PC-9 (cell line): ENCODE measurements at regions not wholly inside any gene's neighbourhood (a gene's known extent, or its start where the extent isn't known, plus 50 kb on each side); places are given as distances from the start of the nearest gene placed in this dataset.

Experiments
- BruUV-seq: library from RNA; stranded (reverse); fragments of 400-500 nt; replicated peaks from 2 replicates; lab custom pipeline; 2021; lab: Mats Ljungman, UMichigan
- CTCF ChIA-PET: fragments of 300-600 bp; sonication (Branson Sonifier 250); formaldehyde crosslinking; loops from one replicate; lab custom pipeline; 2022; ENCODE audit warnings: antibody characterized with exemption; lab: Charles Lee
- POLR2A ChIA-PET: fragments of 300-600 bp; sonication (Branson Sonifier 250); formaldehyde crosslinking; loops from one replicate; lab custom pipeline; 2022; ENCODE audit warnings: antibody characterized with exemption; ENCODE audit not compliant: unreplicated experiment; lab: Charles Lee
- DNase-seq, 2 experiments: peaks; one replicate each; pipeline versions ENCODE4 v3.0.0 to v3.0.0-alpha.2; 2015 to 2022; ENCODE audit warnings: mixed read lengths in 1 of 2
- H2AFZ ChIP-seq: fragments of 200-600 bp; sonication (generic); 2 replicates; pipeline ENCODE4 v1.8.1; 2017; ENCODE audit warnings: antibody characterized with exemption
- H3F3A ChIP-seq: fragments of 200-600 bp; sonication (generic); 2 replicates; pipeline ENCODE4 v1.8.1; 2017; ENCODE audit warnings: antibody characterized with exemption, mild to moderate bottlenecking, low read depth; ENCODE audit not compliant: insufficient read depth
- H3K27ac ChIP-seq: fragments of 200-600 bp; sonication (generic); 2 replicates; pipeline ENCODE4 v1.6.1; 2016; ENCODE audit warnings: mixed run types
- H3K27me3 ChIP-seq: fragments of 200-600 bp; sonication (generic); 2 replicates; pipeline ENCODE4 v1.6.1; 2016; ENCODE audit warnings: low read depth, mixed run types; ENCODE audit not compliant: insufficient read depth
- H3K36me3 ChIP-seq: fragments of 200-600 bp; sonication (generic); 2 replicates; pipeline ENCODE4 v1.6.1; 2016; ENCODE audit warnings: low read depth, mixed run types
- H3K4me1 ChIP-seq: fragments of 200-600 bp; sonication (generic); replicated peaks from 2 replicates; pipeline ENCODE4 v1.6.1; 2016; ENCODE audit warnings: mixed run types; ENCODE audit not compliant: insufficient read depth
- H3K4me2 ChIP-seq: fragments of 200-600 bp; sonication (generic); 2 replicates; pipeline ENCODE4 v1.6.1; 2017; ENCODE audit warnings: mixed run types
- H3K4me3 ChIP-seq: fragments of 200-600 bp; sonication (generic); 2 replicates; pipeline ENCODE4 v1.6.1; 2016; ENCODE audit warnings: mixed run types
- H3K79me2 ChIP-seq: fragments of 200-600 bp; sonication (generic); 2 replicates; pipeline ENCODE4 v1.6.1; 2017; ENCODE audit warnings: low read depth, mixed run types
- H3K9me2 ChIP-seq: fragments of 200-600 bp; sonication (generic); 2 replicates; pipeline ENCODE4 v1.8.1; 2017; ENCODE audit warnings: mild to moderate bottlenecking; ENCODE audit not compliant: insufficient read depth
- H3K9me3 ChIP-seq: fragments of 200-600 bp; sonication (generic); 2 replicates; pipeline ENCODE4 v1.8.1; 2016; ENCODE audit warnings: low read depth; ENCODE audit not compliant: insufficient read depth
- H4K20me1 ChIP-seq: fragments of 200-600 bp; sonication (generic); 2 replicates; pipeline ENCODE4 v1.8.1; 2017; ENCODE audit not compliant: insufficient read depth
- EZH2 ChIP-seq: fragments of 200-600 bp; sonication (generic); IDR thresholded peaks from 2 replicates; pipeline ENCODE4 v1.8.0; 2017; ENCODE audit warnings: antibody characterized with exemption, low read depth
- intact Hi-C: fragments of 100-400 bp; cut with micrococcal nuclease; formaldehyde crosslinking; loops from one replicate; pipeline ENCODE4 v1.10.0; 2022; ENCODE audit not compliant: unreplicated experiment
- TF ChIP-seq, protein P1 (sequence below): fragments of 200-600 bp; sonication (generic); conservative IDR thresholded peaks from 2 replicates; pipeline ENCODE4 v1.6.1; 2017; ENCODE audit warnings: mixed run types, antibody characterized with exemption, mild to moderate bottlenecking, moderate library complexity

- peak; percentile 68 to 83 for DNase-seq
- H3K9me2 ChIP-seq = no peaks in the 10 kb centered on the region
- peak overlapping the region; percentile 22 for H3K4me2 ChIP-seq
- no peaks in the 10 kb centered on the region for H3K79me2 ChIP-seq
- no peaks in the 10 kb centered on the region for H4K20me1 ChIP-seq
- H3K27me3 ChIP-seq = no peaks in the 10 kb centered on the region
- no peak overlapping the region for H2AFZ ChIP-seq
- CTCF ChIA-PET = interaction anchor here (0.7 to 1.1 kb wide), 2 partner anchors 61 to 421 kb away, joined by 5 to 6 read pairs; no protein-coding TSS in a partner anchor
- H3K4me3 ChIP-seq = no peak overlapping the region
- H3K4me1 ChIP-seq = peaks cover 25% of the 10 kb centered on the region
- H3K36me3 ChIP-seq = no peaks in the 10 kb centered on the region
- no TSS peak for BruUV-seq
- H3F3A ChIP-seq = peaks cover 16% of the 10 kb centered on the region; the same call in 1 of the 2 replicates
- H3K27ac ChIP-seq = 0 out of 2 replicates have a peak overlapping the region, but pooled peaks have one; percentile 1
- intact Hi-C loops = loop anchor here (2.0 to 10.0 kb wide), 7 partner anchors 37 to 365 kb away; partner anchors contain the start of genes PMEPA1 and ZBP1
- TF ChIP-seq, protein P1, sequence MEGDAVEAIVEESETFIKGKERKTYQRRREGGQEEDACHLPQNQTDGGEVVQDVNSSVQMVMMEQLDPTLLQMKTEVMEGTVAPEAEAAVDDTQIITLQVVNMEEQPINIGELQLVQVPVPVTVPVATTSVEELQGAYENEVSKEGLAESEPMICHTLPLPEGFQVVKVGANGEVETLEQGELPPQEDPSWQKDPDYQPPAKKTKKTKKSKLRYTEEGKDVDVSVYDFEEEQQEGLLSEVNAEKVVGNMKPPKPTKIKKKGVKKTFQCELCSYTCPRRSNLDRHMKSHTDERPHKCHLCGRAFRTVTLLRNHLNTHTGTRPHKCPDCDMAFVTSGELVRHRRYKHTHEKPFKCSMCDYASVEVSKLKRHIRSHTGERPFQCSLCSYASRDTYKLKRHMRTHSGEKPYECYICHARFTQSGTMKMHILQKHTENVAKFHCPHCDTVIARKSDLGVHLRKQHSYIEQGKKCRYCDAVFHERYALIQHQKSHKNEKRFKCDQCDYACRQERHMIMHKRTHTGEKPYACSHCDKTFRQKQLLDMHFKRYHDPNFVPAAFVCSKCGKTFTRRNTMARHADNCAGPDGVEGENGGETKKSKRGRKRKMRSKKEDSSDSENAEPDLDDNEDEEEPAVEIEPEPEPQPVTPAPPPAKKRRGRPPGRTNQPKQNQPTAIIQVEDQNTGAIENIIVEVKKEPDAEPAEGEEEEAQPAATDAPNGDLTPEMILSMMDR = no peak; the same call in 1 of the 2 replicates
- no peak for TF ChIP-seq EZH2
- H3K9me3 ChIP-seq = no peaks in the 10 kb centered on the region
- POLR2A ChIA-PET = interaction anchor here (0.7 kb wide), 1 partner anchor 99 kb away, joined by 6 read pairs; no protein-coding TSS in a partner anchor
These were observed 99.9 kb upstream of the PMEPA1 start for GRCh38 chr20:57809661-57810172.

DNA sequence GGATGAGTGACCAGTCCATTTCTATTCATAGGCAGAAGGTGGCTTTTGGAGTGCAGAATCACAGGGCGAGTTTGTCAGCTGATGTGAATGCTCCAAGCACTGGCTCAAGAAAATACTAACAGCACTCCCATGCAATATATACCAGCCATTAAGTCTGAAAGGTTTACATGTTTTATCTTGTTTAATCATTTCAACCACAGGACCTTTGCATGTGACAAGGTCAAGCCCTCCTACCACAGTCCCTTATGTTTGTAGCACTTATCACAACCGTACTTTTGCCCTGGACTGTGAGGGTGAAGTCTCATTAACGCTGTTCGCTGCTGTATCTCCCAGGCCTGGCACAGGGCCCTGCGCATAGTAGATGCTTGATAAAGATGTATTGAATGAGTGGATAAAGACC lies 99.3 kb upstream of the PMEPA1 start:
- no peaks in the 10 kb centered on the region for H3K27me3 ChIP-seq

GRCh38 chr20:57808264-57809070 lies 98.7 kb upstream of the PMEPA1 start:
- no TSS peak for BruUV-seq
- POLR2A ChIA-PET = interaction anchor here (0.5 kb wide), 1 partner anchor 114 kb away, joined by 7 read pairs; no protein-coding TSS in a partner anchor
- H3K27me3 ChIP-seq = no peaks in the 10 kb centered on the region

More for the DNA sequence above, 99.3 kb upstream of the PMEPA1 start:
- Histone ChIP-seq H3K4me3 (no peak overlapping the region), H3K79me2 (no peaks in the 10 kb centered on the region), H3K36me3 (no peaks in the 10 kb centered on the region), H3K4me1 (peaks cover 25% of the 10 kb centered on the region), H3K27ac (no peak overlapping the region), H3K9me3 (no peaks in the 10 kb centered on the region), H2AFZ (no peak overlapping the region), H3K4me2 (peak overlapping the region; percentile 22), H4K20me1 (no peaks in the 10 kb centered on the region), H3F3A (peaks cover 16% of the 10 kb centered on the region; the same call in 1 of the 2 replicates), H3K9me2 (no peaks in the 10 kb centered on the region)
- intact Hi-C loops = no loop called here
- no peak for DNase-seq
- TF ChIP-seq, protein P1 = no peak
- no peak for TF ChIP-seq EZH2
- ChIA-PET POLR2A (no interaction called here), CTCF (no interaction called here)
- no TSS peak for BruUV-seq

More at GRCh38 chr20:57808264-57809070, 98.7 kb upstream of the PMEPA1 start:
- Histone ChIP-seq H3K36me3 (no peaks in the 10 kb centered on the region), H3K79me2 (no peaks in the 10 kb centered on the region), H3F3A (peaks cover 16% of the 10 kb centered on the region; the same call in 1 of the 2 replicates), H3K9me2 (no peaks in the 10 kb centered on the region), H4K20me1 (no peaks in the 10 kb centered on the region), H3K27ac (no peak overlapping the region), H3K9me3 (no peaks in the 10 kb centered on the region), H3K4me1 (peaks cover 25% of the 10 kb centered on the region), H3K4me3 (no peak overlapping the region), H2AFZ (no peak overlapping the region), H3K4me2 (no peak overlapping the region)
- no peak for DNase-seq
- no peak for TF ChIP-seq EZH2
- TF ChIP-seq, protein P1 = no peak
- CTCF ChIA-PET = no interaction called here
- intact Hi-C loops = no loop called here
